ENCODE measurements at regions not wholly inside any gene's neighbourhood (a gene's known extent, or its start where the extent isn't known, plus 50 kb on each side); places are given as distances from the start of the nearest gene placed in this dataset.

DNA sequence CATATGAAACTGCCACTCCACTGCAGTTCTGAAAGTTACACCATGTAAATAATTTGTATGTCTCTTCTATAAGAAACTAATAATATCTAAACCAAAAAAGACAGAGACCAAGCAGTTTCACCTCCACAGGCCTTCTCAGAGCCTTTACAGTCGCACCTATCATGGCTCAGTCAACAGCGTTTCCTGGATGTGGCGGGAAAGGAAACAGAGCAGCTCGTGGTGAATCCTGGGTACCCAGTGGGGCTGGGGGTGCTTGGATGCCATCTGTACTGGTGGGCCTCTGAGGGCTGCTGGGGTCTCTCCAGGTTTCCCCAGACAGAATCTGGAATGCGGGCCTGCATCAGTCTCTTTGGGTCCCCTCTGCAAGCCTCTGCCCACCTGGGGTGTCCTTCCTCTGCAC lies 100.2 kb upstream of the CASZ1 start:
- peaks cover 17% of the 10 kb centered on the region for H3K27me3 Mint-ChIP-seq
- no peak overlapping the region for H3K27ac Mint-ChIP-seq
- peaks cover 14% of the 10 kb centered on the region for H3K4me1 Mint-ChIP-seq (ENCODE audit: low read depth)
- intact Hi-C loops (cut with micrococcal nuclease) = no loop called here
- H3K9me3 Mint-ChIP-seq = no peaks in the 10 kb centered on the region
- H3K36me3 Mint-ChIP-seq (ENCODE audit: low read depth) = no peaks in the 10 kb centered on the region
- no peak overlapping the region for H3K4me3 Mint-ChIP-seq

DNA sequence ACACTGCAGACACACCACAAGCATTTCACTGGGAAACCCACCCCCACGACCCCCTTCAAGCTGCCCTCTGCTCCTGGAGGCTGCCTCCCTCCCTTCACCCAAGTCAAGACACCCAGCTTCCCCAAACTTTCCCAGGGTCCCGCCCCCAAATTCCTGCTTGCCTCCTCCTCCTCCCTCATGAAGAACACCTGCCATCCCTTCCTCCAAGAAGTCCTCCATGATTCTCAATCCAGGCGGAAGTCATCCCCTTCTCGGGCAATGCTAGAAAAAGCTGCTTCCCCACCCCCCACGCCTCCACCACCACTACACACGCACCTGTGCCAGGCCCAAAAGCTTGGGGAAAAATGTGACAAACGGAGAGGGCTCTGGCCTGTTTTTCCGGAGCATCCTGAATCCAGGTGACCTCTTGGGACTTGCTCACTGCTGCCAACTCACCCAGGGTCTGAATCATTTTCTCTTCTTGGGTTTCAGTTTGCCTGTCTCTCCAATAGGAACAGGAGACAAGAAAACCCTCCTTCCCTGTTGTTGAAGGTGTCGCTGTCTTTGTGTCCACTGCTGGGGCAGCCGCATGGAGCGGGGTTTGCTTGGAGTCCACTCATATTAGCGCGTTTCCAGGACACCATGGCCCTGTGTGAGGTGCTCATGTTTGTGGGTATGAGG lies 101.0 kb upstream of the CASZ1 start:
- no peaks in the 10 kb centered on the region for H3K9me3 Mint-ChIP-seq
- no peak overlapping the region for H3K27ac Mint-ChIP-seq
- no peak overlapping the region for H3K4me3 Mint-ChIP-seq
- peaks cover 12% of the 10 kb centered on the region for H3K27me3 Mint-ChIP-seq
- peaks cover 18% of the 10 kb centered on the region for H3K4me1 Mint-ChIP-seq (ENCODE audit: low read depth)
- intact Hi-C loops (cut with micrococcal nuclease) = no loop called here
- no peaks in the 10 kb centered on the region for H3K36me3 Mint-ChIP-seq (ENCODE audit: low read depth)

DNA sequence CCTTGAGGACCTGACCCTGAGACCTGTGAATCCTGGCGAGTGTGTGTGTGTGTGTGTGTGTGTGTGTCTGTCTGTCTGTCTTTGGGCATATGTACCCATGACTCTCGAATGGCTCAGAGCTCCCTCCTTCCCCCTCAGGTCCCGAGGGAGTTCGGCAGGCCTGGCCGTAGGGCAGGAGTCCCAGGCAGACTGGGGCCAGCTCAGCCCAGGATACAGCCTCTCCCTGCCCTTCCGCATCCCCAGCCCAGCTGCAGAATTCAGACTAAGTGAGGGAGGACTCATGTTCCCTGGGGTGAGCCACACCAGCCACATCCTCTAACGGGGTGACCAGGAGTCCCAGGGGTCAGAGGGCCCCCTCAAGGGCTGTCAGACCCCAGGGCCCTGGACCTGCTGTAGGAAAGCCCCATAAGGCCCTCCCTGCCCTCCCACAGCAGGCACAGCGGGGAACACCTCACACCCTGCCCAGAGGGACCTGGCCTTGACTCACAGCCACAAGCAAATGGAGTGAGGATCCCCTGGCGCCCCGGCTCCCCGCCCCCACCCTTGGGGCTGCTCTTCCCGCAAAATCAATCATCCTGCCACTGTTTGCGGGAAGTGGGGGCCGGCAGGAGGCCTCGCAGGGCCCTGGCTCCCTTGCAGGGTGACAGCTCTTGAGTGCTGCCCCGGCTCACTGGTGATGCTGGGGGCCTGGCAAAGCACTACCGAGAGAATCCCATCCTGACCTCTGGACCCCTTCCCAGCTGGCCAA lies 101.7 kb upstream of the CASZ1 start:
- intact Hi-C loops (cut with micrococcal nuclease) = no loop called here
- no peaks in the 10 kb centered on the region for H3K36me3 Mint-ChIP-seq (ENCODE audit: low read depth)
- no peak overlapping the region for H3K27ac Mint-ChIP-seq
- peaks cover 19% of the 10 kb centered on the region for H3K4me1 Mint-ChIP-seq (ENCODE audit: low read depth)
- no peaks in the 10 kb centered on the region for H3K9me3 Mint-ChIP-seq
- H3K27me3 Mint-ChIP-seq = peaks cover 8% of the 10 kb centered on the region
- H3K4me3 Mint-ChIP-seq = no peak overlapping the region

DNA sequence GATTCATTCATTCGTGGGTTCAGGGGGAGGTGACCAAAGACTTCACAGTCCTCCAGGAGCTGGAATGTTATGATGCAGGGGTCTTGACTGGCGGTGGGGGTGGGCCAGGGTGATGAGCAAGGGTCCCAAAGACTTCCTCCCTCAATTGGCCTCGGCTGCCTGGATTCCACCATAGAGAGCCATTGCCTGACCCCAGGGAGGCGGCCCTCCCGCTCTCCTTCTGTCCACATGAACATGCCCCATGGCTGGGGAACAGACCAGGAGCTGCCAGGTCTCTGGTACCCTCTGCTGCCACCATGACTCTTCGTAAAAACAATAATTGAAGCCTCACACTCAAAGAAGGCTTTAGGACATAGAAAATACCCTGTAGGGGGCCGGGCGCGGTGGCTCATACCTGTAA lies 102.5 kb upstream of the CASZ1 start:
- Mint-ChIP-seq H3K4me3 (no peak overlapping the region), H3K9me3 (no peaks in the 10 kb centered on the region), H3K36me3 (ENCODE audit: low read depth) (no peaks in the 10 kb centered on the region), H3K27ac (no peak overlapping the region), H3K4me1 (ENCODE audit: low read depth) (peaks cover 24% of the 10 kb centered on the region), H3K27me3 (peaks cover 8% of the 10 kb centered on the region)
- intact Hi-C loops (cut with micrococcal nuclease) = no loop called here

DNA sequence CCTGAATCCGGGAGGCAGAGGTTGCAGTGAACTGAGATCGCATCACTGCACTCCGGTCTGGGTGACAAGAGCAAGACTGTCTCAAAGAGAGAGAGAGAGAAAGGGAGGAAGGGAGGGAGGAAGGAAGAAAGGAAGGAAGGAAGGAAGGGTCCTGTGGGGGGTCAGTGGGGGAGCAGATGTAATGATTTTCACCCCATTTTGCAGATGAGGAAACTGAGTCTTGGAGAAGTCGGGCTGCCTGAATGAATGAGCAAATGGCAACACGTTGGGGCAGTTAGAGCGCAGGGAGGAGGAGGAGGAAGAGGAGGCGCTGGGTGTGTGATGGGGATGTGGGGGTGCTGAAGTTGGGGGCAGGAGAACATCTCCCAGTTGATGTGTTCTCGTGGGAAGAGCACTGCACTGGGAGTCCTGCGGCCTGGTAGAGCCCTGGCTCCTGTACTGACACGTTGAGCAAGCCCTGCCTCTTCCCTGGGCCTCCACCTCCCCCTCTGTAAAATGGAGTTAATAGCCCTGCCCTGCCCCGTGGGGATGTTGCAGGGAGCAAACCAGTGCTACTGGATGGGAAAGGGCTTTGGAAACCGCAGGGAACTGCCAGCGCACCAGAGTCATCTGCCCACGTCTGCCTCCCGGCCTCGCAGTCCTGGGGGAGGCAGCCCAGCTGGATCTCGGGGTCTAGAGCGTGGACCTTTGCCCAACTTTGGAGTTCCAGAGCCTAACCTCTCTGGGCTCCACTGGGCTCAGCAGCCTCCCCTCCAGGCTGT lies 103.2 kb upstream of the CASZ1 start:
- Mint-ChIP-seq H3K27me3 (peaks cover 9% of the 10 kb centered on the region), H3K4me3 (no peak overlapping the region), H3K36me3 (ENCODE audit: low read depth) (no peaks in the 10 kb centered on the region), H3K9me3 (no peaks in the 10 kb centered on the region), H3K27ac (no peak overlapping the region), H3K4me1 (ENCODE audit: low read depth) (peaks cover 32% of the 10 kb centered on the region)
- intact Hi-C loops (cut with micrococcal nuclease) = no loop called here

DNA sequence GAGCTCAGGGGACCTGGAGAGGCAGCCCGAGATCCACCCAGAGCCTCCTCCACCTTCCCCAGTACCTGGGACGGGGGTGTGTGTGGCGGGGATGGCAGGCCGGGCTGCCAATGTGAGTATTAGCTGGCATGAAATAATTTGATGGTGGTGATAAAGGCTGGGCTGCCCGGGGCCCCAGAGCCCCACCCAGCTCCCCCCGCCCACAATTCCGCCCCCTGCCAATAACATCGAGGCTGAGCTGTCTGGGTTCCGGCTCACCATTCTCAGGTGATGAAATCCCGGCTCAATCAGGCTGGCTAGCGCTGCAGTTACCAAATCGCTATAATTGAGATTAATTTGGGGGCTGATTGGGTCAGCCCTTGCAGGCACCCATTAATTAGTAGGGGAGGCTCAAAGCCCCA lies 103.8 kb upstream of the CASZ1 start:
- Mint-ChIP-seq H3K27me3 (peaks cover 13% of the 10 kb centered on the region), H3K9me3 (no peaks in the 10 kb centered on the region), H3K4me1 (ENCODE audit: low read depth) (peaks cover 38% of the 10 kb centered on the region), H3K36me3 (ENCODE audit: low read depth) (no peaks in the 10 kb centered on the region), H3K27ac (no peak overlapping the region), H3K4me3 (no peak overlapping the region)
- intact Hi-C loops (cut with micrococcal nuclease) = no loop called here

DNA sequence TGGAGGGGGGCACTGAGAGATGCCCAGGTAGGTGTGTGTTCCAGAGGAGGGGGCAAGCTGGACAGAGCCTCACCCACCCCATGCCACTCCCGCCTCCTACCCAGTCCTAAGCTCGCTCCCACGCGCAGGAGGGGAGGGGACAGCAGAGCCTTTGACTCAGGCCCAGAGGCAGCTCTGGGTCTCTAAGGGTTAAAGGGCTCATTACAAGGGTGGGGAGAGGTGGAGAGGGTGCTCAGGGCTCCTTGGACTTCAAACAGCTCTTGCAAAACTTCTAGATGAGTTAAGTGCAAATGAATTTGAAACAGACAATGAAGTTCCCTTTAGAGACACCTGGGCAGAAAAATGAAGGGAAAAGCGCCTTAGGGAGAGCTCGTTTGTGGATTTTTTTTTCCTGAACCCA lies 104.2 kb upstream of the CASZ1 start:
- no peaks in the 10 kb centered on the region for H3K36me3 Mint-ChIP-seq (ENCODE audit: low read depth)
- H3K27ac Mint-ChIP-seq = no peak overlapping the region
- H3K27me3 Mint-ChIP-seq = peaks cover 13% of the 10 kb centered on the region
- H3K4me1 Mint-ChIP-seq (ENCODE audit: low read depth) = peaks cover 38% of the 10 kb centered on the region
- H3K9me3 Mint-ChIP-seq = no peaks in the 10 kb centered on the region
- no peak overlapping the region for H3K4me3 Mint-ChIP-seq
- intact Hi-C loops (cut with micrococcal nuclease) = no loop called here

DNA sequence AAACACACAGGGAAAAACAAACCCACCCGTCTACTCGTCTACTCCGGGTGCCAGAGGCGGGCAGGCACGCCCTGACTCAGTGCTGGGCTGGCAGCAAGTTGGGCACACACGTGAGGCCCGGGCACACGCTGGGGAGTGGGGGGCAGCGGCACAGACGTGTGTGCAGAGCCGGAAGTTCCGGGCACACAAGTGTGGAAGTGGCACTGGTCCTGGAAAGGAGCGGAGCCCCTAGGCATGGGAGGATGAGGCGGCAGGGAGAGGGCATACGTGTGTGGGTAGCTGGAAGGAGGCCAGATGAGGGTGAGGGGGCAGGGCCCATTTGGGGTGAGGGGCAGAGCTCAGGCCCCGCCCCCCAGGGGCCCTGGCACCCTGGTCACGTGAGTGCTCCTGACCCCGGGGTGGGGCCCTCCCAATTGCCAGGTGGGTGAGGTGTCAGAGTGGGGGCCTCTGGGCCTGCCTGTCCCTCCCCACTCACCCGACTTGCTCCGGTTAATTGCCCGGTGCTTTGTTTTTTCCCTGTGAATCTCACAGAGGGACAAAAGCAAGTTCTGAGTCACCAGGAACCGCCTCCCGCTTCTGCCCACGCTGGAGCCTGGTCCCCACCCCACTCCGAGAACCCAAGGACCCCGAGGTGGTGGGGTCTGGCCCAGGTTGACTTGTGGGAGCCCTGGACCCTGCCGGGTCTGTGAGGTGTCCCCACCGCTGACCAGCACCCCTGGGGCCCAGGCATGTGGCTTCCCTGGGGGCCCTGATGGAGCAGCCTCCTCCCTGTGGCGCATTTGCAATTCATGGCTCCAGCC lies 104.8 kb upstream of the CASZ1 start:
- intact Hi-C loops (cut with micrococcal nuclease) = no loop called here
- no peak overlapping the region for H3K27ac Mint-ChIP-seq
- H3K4me1 Mint-ChIP-seq (ENCODE audit: low read depth) = peaks cover 38% of the 10 kb centered on the region
- H3K36me3 Mint-ChIP-seq (ENCODE audit: low read depth) = no peaks in the 10 kb centered on the region
- H3K27me3 Mint-ChIP-seq = peaks cover 13% of the 10 kb centered on the region
- no peak overlapping the region for H3K4me3 Mint-ChIP-seq
- H3K9me3 Mint-ChIP-seq = no peaks in the 10 kb centered on the region

DNA sequence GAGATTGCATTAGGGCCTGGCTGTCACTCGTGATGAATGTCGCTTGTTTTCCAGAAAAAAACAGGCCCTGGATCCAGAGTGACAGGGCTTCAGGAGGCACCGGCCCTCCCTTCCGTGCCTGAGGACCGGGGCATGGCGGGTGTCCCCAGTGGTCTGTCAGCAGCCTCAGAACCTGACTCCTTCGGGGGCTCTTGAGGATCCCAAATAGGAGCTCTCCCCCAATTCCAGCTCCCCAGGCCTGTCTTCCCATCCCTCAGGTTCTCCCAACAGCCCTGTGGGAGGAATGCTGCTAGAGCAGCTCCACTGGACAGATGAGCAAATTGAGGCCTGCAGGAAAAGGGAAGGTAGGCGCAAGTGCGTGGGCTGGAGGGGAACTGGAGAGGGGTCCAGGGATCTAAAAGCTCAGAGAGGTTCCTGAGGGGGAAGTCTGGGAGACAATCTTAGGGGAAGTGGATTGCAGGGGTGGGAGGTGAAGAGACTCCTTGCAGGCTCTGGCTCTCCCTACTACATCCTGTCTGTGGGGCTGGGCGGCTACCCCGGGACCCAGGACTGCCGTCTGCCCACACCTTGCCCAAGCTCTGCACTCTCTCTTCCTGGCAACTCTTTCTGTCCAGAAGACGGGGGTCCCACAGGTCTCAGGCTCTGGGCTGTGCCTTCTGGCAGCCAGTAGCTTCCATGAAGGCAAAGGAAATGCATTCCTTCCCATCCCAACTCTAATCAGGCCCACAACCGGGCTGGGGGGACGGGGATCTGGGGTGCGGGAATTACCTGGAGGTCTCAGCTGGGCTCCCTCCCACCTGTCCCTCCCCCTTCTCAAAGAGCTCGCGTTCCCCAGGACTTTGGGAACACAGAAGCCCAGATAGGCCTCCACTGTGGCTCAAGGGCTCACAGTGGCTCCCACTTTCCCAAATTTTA lies 105.7 kb upstream of the CASZ1 start:
- intact Hi-C loops (cut with micrococcal nuclease) = no loop called here
- Mint-ChIP-seq H3K36me3 (ENCODE audit: low read depth) (no peaks in the 10 kb centered on the region), H3K27ac (no peak overlapping the region), H3K9me3 (no peaks in the 10 kb centered on the region), H3K27me3 (peaks cover 16% of the 10 kb centered on the region), H3K4me1 (ENCODE audit: low read depth) (peaks cover 38% of the 10 kb centered on the region), H3K4me3 (no peak overlapping the region)

DNA sequence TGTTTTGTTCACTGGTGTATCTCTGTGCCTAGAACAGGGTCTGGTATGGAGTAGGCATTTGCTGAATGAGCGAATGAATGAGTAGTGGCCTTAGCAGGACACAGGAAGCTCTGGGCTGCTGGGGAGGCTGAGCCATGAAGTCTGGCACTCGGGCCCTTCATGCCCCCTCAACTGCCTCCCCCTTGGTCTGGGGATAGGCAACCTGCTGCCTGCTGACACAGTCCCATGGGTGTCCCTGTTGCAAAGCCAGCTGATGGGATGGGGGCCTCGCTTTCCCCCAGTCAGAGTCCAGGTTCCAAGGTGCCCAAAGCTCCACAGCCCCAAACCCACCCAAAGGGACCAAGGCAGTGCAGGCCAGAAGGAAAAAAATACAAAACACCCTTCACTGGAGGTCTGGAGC lies 107.0 kb upstream of the CASZ1 start:
- peaks cover 15% of the 10 kb centered on the region for H3K27me3 Mint-ChIP-seq
- no peaks in the 10 kb centered on the region for H3K9me3 Mint-ChIP-seq
- peaks cover 38% of the 10 kb centered on the region for H3K4me1 Mint-ChIP-seq (ENCODE audit: low read depth)
- H3K36me3 Mint-ChIP-seq (ENCODE audit: low read depth) = no peaks in the 10 kb centered on the region
- intact Hi-C loops (cut with micrococcal nuclease) = no loop called here
- no peak overlapping the region for H3K4me3 Mint-ChIP-seq
- no peak overlapping the region for H3K27ac Mint-ChIP-seq

DNA sequence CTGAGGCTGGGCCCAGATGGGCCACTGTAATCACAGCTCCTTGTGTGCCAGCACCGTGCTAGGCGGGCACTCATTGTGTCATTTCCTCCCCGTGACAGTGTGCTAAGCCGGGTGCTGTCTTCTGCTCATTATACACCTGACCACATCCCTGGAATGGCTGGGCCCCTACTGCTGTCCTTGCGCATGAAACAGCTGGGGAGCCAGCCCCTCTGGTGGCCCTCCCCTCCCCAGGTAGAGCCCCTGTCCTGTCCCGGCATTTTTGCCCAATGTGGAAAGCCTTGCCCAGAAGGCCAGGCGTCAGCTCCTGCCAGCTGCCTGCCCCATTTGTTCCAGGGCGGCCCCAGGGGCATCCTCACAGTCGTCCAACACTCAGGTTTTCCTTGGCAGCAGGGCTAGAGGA lies 107.4 kb upstream of the CASZ1 start:
- Mint-ChIP-seq H3K27me3 (peaks cover 15% of the 10 kb centered on the region), H3K9me3 (no peaks in the 10 kb centered on the region), H3K27ac (no peak overlapping the region), H3K36me3 (ENCODE audit: low read depth) (no peaks in the 10 kb centered on the region), H3K4me1 (ENCODE audit: low read depth) (peaks cover 38% of the 10 kb centered on the region), H3K4me3 (no peak overlapping the region)
- intact Hi-C loops (cut with micrococcal nuclease) = no loop called here

DNA sequence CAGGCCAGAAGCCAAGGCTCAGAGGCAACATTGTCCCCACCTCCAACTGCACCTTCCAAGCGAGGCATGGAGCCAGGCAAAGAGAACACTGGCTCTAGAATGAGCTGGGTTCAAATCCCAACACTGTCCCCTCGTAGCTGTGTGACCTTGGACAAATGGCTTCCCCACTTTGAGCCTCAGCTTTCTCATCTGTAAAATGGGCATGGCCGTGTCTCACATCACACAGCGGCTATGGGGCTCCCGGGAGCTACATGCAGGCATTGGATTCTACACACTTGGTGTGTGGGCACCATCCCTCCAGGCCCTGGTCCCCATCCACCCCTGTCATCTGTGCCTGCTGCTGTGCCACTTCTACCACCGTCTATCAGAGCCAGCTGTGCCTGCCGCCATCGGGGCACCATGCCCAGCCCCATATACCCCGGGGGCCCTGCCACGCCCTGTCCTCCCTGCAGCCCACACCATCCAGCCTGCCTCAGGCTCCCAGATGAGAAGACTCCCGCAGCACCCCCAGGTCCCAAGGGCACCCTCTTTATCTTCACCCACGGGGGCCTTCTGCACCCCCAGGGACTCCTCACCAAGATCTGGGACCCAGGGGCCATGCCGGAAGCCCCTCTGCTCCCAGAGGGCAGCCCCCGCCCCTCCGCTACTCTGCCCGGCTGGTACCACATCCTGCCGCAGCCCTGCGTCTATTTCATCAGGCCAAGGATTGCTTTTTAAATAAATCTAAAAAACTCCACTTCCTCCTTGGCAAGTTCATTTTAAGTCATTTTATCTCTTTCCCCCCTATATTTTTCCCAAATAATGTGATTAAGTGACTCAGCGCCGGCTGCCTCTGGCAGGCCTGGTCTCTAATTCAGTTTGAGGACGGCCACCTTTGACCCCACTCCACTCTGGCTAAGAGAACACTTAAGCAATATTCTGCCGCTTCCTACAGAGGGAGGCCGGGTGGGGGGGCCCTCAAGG lies 107.8 kb upstream of the TARDBP start:
- no peaks in the 10 kb centered on the region for H3K36me3 Mint-ChIP-seq (ENCODE audit: low read depth)
- H3K4me1 Mint-ChIP-seq (ENCODE audit: low read depth) = peaks cover 38% of the 10 kb centered on the region
- no peaks in the 10 kb centered on the region for H3K9me3 Mint-ChIP-seq
- H3K27ac Mint-ChIP-seq = peak overlapping the region; percentile 59
- no peak overlapping the region for H3K4me3 Mint-ChIP-seq
- intact Hi-C loops (cut with micrococcal nuclease) = no loop called here
- peaks cover 10% of the 10 kb centered on the region for H3K27me3 Mint-ChIP-seq
